DND-41 (cell line): ENCODE measurements at regions not wholly inside any gene's neighbourhood (a gene's known extent, or its start where the extent isn't known, plus 50 kb on each side); places are given as distances from the start of the nearest gene placed in this dataset.
"Not testable (repeated sequence)": the region's sequence is repeated elsewhere in the genome, so short reads cannot be mapped to it uniquely, and the experiment has no call there.

Experiments
- CTCF ChIP-seq: IDR thresholded peaks from 2 replicates; pipeline ENCODE4 v1.5.1; 2012; ENCODE audit warnings: borderline replicate concordance, low read length, moderate library complexity, mild to moderate bottlenecking; ENCODE audit not compliant: poor library complexity, severe bottlenecking; ENCODE audit errors: extremely low read depth
- EZH2 ChIP-seq: IDR thresholded peaks from 3 replicates; pipeline ENCODE4 v1.6.1; 2012; ENCODE audit warnings: borderline replicate concordance, low read depth, mild to moderate bottlenecking, moderate library complexity, low read length, inconsistent platforms; ENCODE audit not compliant: severe bottlenecking

- TF ChIP-seq CTCF, EZH2: not testable (repeated sequence)
These were observed 447.3 kb downstream of the RSL24D1 start for GRCh38 chr15:54749461-54749860.
